Nephron progenitor cell (in vitro differentiated cells): ENCODE measurements at regions not wholly inside any gene's neighbourhood (a gene's known extent, or its start where the extent isn't known, plus 50 kb on each side); places are given as distances from the start of the nearest gene placed in this dataset.

Source experiments
- DNase-seq: peaks from one replicate; pipeline ENCODE4 v3.0.0; 2021
- H3K27ac Mint-ChIP-seq: 2 replicates; pipeline ENCODE4 v1.8.0; 2021; ENCODE audit warnings: mild to moderate bottlenecking, moderate library complexity, mixed read lengths
- H3K27me3 Mint-ChIP-seq: 2 replicates; pipeline ENCODE4 v1.8.0; 2021; ENCODE audit warnings: mild to moderate bottlenecking, low read depth, mixed read lengths; ENCODE audit not compliant: poor library complexity
- H3K36me3 Mint-ChIP-seq: 2 replicates; pipeline ENCODE4 v1.8.0; 2021; ENCODE audit warnings: low read depth, mixed read lengths
- H3K4me1 Mint-ChIP-seq: 2 replicates; pipeline ENCODE4 v1.8.0; 2021; ENCODE audit warnings: mixed read lengths
- H3K4me3 Mint-ChIP-seq: 2 replicates; pipeline ENCODE4 v1.8.0; 2021; ENCODE audit warnings: mild to moderate bottlenecking, moderate library complexity, mixed read lengths
- H3K9me3 Mint-ChIP-seq: 2 replicates; pipeline ENCODE4 v1.8.0; 2021; ENCODE audit warnings: mild to moderate bottlenecking, moderate library complexity, mixed read lengths
- TF ChIP-seq, protein P1 (sequence below): fragments of 200-600 bp; sonication (generic); IDR thresholded peaks from 2 replicates; pipeline ENCODE4 v1.5.0; 2021; ENCODE audit warnings: antibody characterized with exemption

DNA sequence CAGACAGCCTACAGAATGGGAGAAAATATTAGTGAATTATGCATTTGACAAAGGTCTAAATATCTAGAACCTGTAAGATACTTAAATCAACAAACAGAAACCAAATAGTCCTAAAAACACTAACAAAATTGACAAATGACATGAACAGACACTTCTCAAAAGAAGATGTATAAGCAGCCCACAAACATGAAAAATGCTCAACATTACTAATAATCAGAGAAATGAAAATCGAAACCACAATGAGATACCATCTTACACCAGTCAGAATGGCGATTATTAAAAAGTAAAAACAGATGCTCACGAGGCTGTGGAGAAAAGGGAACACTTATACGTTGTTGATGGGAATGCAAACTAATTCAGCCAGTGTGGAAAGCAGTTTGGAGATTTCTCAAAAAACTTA, 1186.8 kb downstream of the DTWD2 start:
- Mint-ChIP-seq H3K9me3 (peaks cover 13% of the 10 kb centered on the region), H3K27me3 (no peaks in the 10 kb centered on the region), H3K36me3 (no peaks in the 10 kb centered on the region), H3K4me3 (no peak overlapping the region), H3K4me1 (peaks cover 14% of the 10 kb centered on the region), H3K27ac (no peak overlapping the region)
- TF ChIP-seq, protein P1, sequence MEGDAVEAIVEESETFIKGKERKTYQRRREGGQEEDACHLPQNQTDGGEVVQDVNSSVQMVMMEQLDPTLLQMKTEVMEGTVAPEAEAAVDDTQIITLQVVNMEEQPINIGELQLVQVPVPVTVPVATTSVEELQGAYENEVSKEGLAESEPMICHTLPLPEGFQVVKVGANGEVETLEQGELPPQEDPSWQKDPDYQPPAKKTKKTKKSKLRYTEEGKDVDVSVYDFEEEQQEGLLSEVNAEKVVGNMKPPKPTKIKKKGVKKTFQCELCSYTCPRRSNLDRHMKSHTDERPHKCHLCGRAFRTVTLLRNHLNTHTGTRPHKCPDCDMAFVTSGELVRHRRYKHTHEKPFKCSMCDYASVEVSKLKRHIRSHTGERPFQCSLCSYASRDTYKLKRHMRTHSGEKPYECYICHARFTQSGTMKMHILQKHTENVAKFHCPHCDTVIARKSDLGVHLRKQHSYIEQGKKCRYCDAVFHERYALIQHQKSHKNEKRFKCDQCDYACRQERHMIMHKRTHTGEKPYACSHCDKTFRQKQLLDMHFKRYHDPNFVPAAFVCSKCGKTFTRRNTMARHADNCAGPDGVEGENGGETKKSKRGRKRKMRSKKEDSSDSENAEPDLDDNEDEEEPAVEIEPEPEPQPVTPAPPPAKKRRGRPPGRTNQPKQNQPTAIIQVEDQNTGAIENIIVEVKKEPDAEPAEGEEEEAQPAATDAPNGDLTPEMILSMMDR: no peak
- DNase-seq: no peak

- no peak overlapping the region for H3K4me3 Mint-ChIP-seq
- no peak overlapping the region for H3K27ac Mint-ChIP-seq
- no peaks in the 10 kb centered on the region for H3K36me3 Mint-ChIP-seq
- DNase-seq: no peak
- peaks cover 7% of the 10 kb centered on the region for H3K4me1 Mint-ChIP-seq
- TF ChIP-seq, protein P1: no peak
- peaks cover 13% of the 10 kb centered on the region for H3K9me3 Mint-ChIP-seq
- no peaks in the 10 kb centered on the region for H3K27me3 Mint-ChIP-seq
These were observed 1188.1 kb downstream of the DTWD2 start for GRCh38 chr5:117800261-117800660.

DNA sequence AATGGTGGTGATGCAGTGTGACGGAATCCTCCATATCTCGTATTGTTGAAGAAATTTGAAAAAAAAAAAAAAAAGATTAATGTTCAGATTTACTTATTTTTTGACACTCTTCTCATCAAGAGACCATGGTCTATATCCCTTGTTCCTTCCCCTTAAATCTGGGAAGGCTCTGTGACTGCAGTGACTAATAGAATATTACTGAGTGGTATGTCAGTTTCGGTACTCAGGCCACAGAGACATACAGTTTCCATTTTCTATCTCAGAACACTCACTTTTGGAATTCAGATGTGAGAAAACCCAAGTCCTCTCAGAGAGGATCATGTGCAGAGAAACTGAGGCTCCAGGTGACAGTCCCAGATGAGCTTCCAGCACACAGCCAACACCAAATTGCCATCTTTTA, 1193.5 kb downstream of the DTWD2 start:
- no peaks in the 10 kb centered on the region for H3K27me3 Mint-ChIP-seq
- no peaks in the 10 kb centered on the region for H3K9me3 Mint-ChIP-seq
- H3K27ac Mint-ChIP-seq: no peak overlapping the region
- no peak overlapping the region for H3K4me3 Mint-ChIP-seq
- no peaks in the 10 kb centered on the region for H3K4me1 Mint-ChIP-seq
- TF ChIP-seq, protein P1: no peak
- no peak for DNase-seq
- no peaks in the 10 kb centered on the region for H3K36me3 Mint-ChIP-seq

DNA sequence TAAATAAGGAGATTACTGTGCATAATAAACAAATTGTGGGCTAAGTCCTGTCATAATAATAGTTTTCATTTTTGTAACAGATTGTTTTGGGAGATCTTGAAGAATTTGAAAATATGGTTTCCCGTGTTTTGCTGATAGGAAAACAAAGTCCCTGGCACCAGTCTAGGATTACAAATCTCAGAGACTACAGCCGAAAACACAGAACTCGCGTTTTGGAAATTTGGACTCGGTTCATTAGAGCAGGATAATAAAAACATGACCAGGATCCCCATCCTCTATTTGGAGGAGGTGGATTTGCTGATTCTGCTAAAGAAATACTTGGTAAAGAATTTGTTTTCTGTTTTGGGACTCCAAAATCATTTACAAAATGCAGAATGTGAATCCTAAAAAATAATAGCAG, 1194.4 kb downstream of the DTWD2 start:
- TF ChIP-seq, protein P1: no peak
- Mint-ChIP-seq H3K27me3 (no peaks in the 10 kb centered on the region), H3K4me3 (no peak overlapping the region), H3K4me1 (no peaks in the 10 kb centered on the region), H3K36me3 (no peaks in the 10 kb centered on the region), H3K27ac (peak overlapping the region; percentile 50), H3K9me3 (no peaks in the 10 kb centered on the region)
- no peak for DNase-seq

- no peaks in the 10 kb centered on the region for H3K4me1 Mint-ChIP-seq
- TF ChIP-seq, protein P1: no peak
These were observed 1195.9 kb downstream of the DTWD2 start for GRCh38 chr5:117792476-117792875.

DNA sequence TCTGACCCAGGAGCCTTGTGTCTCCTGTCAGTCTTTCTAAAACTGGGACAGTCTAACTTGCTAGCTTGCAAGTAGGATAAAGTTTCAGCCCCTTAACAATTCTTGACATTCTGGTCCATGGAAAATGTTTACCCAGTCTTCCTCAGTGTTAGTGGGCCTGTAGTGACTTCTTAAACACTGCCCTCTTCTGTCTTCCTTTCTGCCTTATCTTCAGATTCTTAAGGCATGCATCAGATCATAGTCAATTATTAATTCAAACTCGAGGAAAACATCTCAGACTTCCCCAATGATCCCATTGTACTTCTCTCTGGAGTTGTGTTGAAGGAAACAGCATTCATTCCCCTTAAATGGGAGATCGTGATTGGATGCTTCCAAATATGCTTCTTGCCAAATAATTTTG, 1199.8 kb downstream of the DTWD2 start:
- Mint-ChIP-seq H3K27me3 (no peaks in the 10 kb centered on the region), H3K36me3 (no peaks in the 10 kb centered on the region), H3K4me1 (no peaks in the 10 kb centered on the region), H3K9me3 (no peaks in the 10 kb centered on the region), H3K27ac (no peak overlapping the region), H3K4me3 (no peak overlapping the region)
- DNase-seq: no peak
- TF ChIP-seq, protein P1: no peak

More at GRCh38 chr5:117792476-117792875, 1195.9 kb downstream of the DTWD2 start:
- Mint-ChIP-seq H3K4me3 (no peak overlapping the region), H3K9me3 (no peaks in the 10 kb centered on the region), H3K36me3 (no peaks in the 10 kb centered on the region), H3K27me3 (no peaks in the 10 kb centered on the region), H3K27ac (no peak overlapping the region)
- no peak for DNase-seq
